DMS153 (cell line): ENCODE measurements at regions not wholly inside any gene's neighbourhood (a gene's known extent, or its start where the extent isn't known, plus 50 kb on each side); places are given as distances from the start of the nearest gene placed in this dataset.
"Not testable (repeated sequence)": the region's sequence is repeated elsewhere in the genome, so short reads cannot be mapped to it uniquely, and the experiment has no call there.

Experiments
- DNase-seq: peaks from one replicate; lab custom pipeline; 2025; lab: John Stamatoyannopoulos, UW

GRCh38 chr3:94412936-94413335 is 350.1 kb downstream of the NSUN3 start:
- not testable (repeated sequence) for DNase-seq

- DNase-seq = no peak
These were observed 350.7 kb downstream of the NSUN3 start for GRCh38 chr3:94413336-94414108.

- DNase-seq = no peak
These were observed 351.6 kb downstream of the NSUN3 start for GRCh38 chr3:94414418-94414817.

GRCh38 chr3:94416768-94417167 is 353.9 kb downstream of the NSUN3 start:
- no peak for DNase-seq

- no peak for DNase-seq
These were observed 355.1 kb downstream of the NSUN3 start for GRCh38 chr3:94417963-94418455.

- DNase-seq = no peak
These were observed 358.1 kb downstream of the NSUN3 start for GRCh38 chr3:94420931-94421330.

GRCh38 chr3:94423578-94423977 is 360.7 kb downstream of the NSUN3 start:
- no peak for DNase-seq

GRCh38 chr3:94429517-94429916 is 366.7 kb downstream of the NSUN3 start:
- no peak for DNase-seq

GRCh38 chr3:94431876-94432570 is 369.2 kb downstream of the NSUN3 start:
- no peak for DNase-seq

- no peak for DNase-seq
These were observed 370.9 kb downstream of the NSUN3 start for GRCh38 chr3:94433811-94434210.

GRCh38 chr3:94440767-94441493 is 378.1 kb downstream of the NSUN3 start:
- DNase-seq = no peak

GRCh38 chr3:94441494-94441847 is 378.6 kb downstream of the NSUN3 start:
- DNase-seq = no peak

GRCh38 chr3:94453864-94454263 is 391.0 kb downstream of the NSUN3 start:
- DNase-seq = no peak

GRCh38 chr3:94459167-94459566 is 396.3 kb downstream of the NSUN3 start:
- no peak for DNase-seq

GRCh38 chr3:94460931-94461330 is 398.1 kb downstream of the NSUN3 start:
- DNase-seq = no peak

GRCh38 chr3:94462931-94463330 is 400.1 kb downstream of the NSUN3 start:
- no peak for DNase-seq

- no peak for DNase-seq
These were observed 409.6 kb downstream of the NSUN3 start for GRCh38 chr3:94472511-94472910.

GRCh38 chr3:94481226-94481898 is 418.5 kb downstream of the NSUN3 start:
- no peak for DNase-seq

GRCh38 chr3:94482686-94483085 is 419.8 kb downstream of the NSUN3 start:
- no peak for DNase-seq

GRCh38 chr3:94483403-94483802 is 420.5 kb downstream of the NSUN3 start:
- no peak for DNase-seq

- no peak for DNase-seq
These were observed 432.1 kb downstream of the NSUN3 start for GRCh38 chr3:94494992-94495391.

- DNase-seq = no peak
These were observed 437.3 kb downstream of the NSUN3 start for GRCh38 chr3:94500146-94500545.
